ENCODE measurements at regions not wholly inside any gene's neighbourhood (a gene's known extent, or its start where the extent isn't known, plus 50 kb on each side); places are given as distances from the start of the nearest gene placed in this dataset.

GRCh38 chr6:14354919-14355572 lies 237.5 kb downstream of the CD83 start:
- no peaks in the 10 kb centered on the region for H3F3A ChIP-seq (ENCODE audit: insufficient read depth, low read length, poor library complexity, severe bottlenecking)
- H3K9me3 ChIP-seq (ENCODE audit: low read length): no peaks in the 10 kb centered on the region
- no peaks in the 10 kb centered on the region for H4K20me1 ChIP-seq (ENCODE audit: insufficient read depth)
- TF ChIP-seq POLR2AphosphoS5 (IDR thresholded peaks at IDR 0.05) (no peak), REST (IDR thresholded peaks at IDR 0.05; ENCODE audit: borderline replicate concordance) (no peak), MXI1 (conservative IDR thresholded peaks at IDR 0.05; ENCODE audit: poor library complexity, severe bottlenecking) (no peak), CTCF (IDR thresholded peaks at IDR 0.05; ENCODE audit: poor library complexity, severe bottlenecking) (no peak), TAF1 (IDR thresholded peaks at IDR 0.05; ENCODE audit: low read depth) (no peak), EZH2 (IDR thresholded peaks at IDR 0.05; ENCODE audit: borderline replicate concordance, insufficient read depth, low read length, poor library complexity, severe bottlenecking) (no peak), RAD21 (conservative IDR thresholded peaks at IDR 0.05) (no peak), SMC3 (conservative IDR thresholded peaks at IDR 0.05; ENCODE audit: poor library complexity) (no peak), EP300 (conservative IDR thresholded peaks at IDR 0.05; ENCODE audit: poor library complexity, severe bottlenecking) (no peak)
- H3K27me3 ChIP-seq (ENCODE audit: insufficient read depth, low read depth, low read length): no peaks in the 10 kb centered on the region
- no peak overlapping the region for H3K9ac ChIP-seq (ENCODE audit: low read length)
- no peak overlapping the region for H2AFZ ChIP-seq (ENCODE audit: low read depth, low read length)
- H3K79me2 ChIP-seq (replicated peaks; ENCODE audit: insufficient read depth, low read length): no peaks in the 10 kb centered on the region
- no peak overlapping the region for H3K4me2 ChIP-seq (ENCODE audit: low read length)
- no peaks in the 10 kb centered on the region for H3K9me2 ChIP-seq (ENCODE audit: insufficient read depth, low read length)
- H3K27ac ChIP-seq (ENCODE audit: low read length): no peak overlapping the region
- no peak overlapping the region for H3K4me3 ChIP-seq (ENCODE audit: low read length)
- no peaks in the 10 kb centered on the region for H3K36me3 ChIP-seq (ENCODE audit: insufficient read depth, low read length)

- H2AFZ ChIP-seq (ENCODE audit: low read depth, low read length): no peak overlapping the region
- no peak overlapping the region for H3K4me2 ChIP-seq (ENCODE audit: low read length)
- no peaks in the 10 kb centered on the region for H3K9me3 ChIP-seq (ENCODE audit: low read length)
- H3K4me3 ChIP-seq (ENCODE audit: low read length): no peak overlapping the region
- TF ChIP-seq TAF1 (IDR thresholded peaks at IDR 0.05; ENCODE audit: low read depth) (no peak), POLR2AphosphoS5 (IDR thresholded peaks at IDR 0.05) (peak; percentile 28), MXI1 (conservative IDR thresholded peaks at IDR 0.05; ENCODE audit: poor library complexity, severe bottlenecking) (no peak), EP300 (conservative IDR thresholded peaks at IDR 0.05; ENCODE audit: poor library complexity, severe bottlenecking) (no peak), SMC3 (conservative IDR thresholded peaks at IDR 0.05; ENCODE audit: poor library complexity) (no peak), RAD21 (conservative IDR thresholded peaks at IDR 0.05) (no peak), REST (IDR thresholded peaks at IDR 0.05; ENCODE audit: borderline replicate concordance) (no peak), CTCF (IDR thresholded peaks at IDR 0.05; ENCODE audit: poor library complexity, severe bottlenecking) (no peak), EZH2 (IDR thresholded peaks at IDR 0.05; ENCODE audit: borderline replicate concordance, insufficient read depth, low read length, poor library complexity, severe bottlenecking) (no peak)
- no peaks in the 10 kb centered on the region for H3K36me3 ChIP-seq (ENCODE audit: insufficient read depth, low read length)
- H3K27ac ChIP-seq (ENCODE audit: low read length): no peak overlapping the region
- no peak overlapping the region for H3K9ac ChIP-seq (ENCODE audit: low read length)
- no peaks in the 10 kb centered on the region for H3K27me3 ChIP-seq (ENCODE audit: insufficient read depth, low read depth, low read length)
- no peaks in the 10 kb centered on the region for H3F3A ChIP-seq (ENCODE audit: insufficient read depth, low read length, poor library complexity, severe bottlenecking)
- H3K9me2 ChIP-seq (ENCODE audit: insufficient read depth, low read length): no peaks in the 10 kb centered on the region
- no peaks in the 10 kb centered on the region for H3K79me2 ChIP-seq (replicated peaks; ENCODE audit: insufficient read depth, low read length)
- H4K20me1 ChIP-seq (ENCODE audit: insufficient read depth): no peaks in the 10 kb centered on the region
Observed at GRCh38 chr6:14359438-14359837, 241.9 kb downstream of the CD83 start.
